Ectodermal cell (in vitro differentiated cells): ENCODE measurements at regions not wholly inside any gene's neighbourhood (a gene's known extent, or its start where the extent isn't known, plus 50 kb on each side); places are given as distances from the start of the nearest gene placed in this dataset.

Experiments used
- H3K27ac ChIP-seq: 2 replicates; pipeline ENCODE4 v1.7.0; 2013; ENCODE audit warnings: mild to moderate bottlenecking, low read depth, low read length; ENCODE audit not compliant: insufficient read depth, poor library complexity, severe bottlenecking
- H3K27me3 ChIP-seq: 2 replicates; pipeline ENCODE4 v1.7.0; 2013; ENCODE audit warnings: mild to moderate bottlenecking, low read length; ENCODE audit not compliant: insufficient read depth, control insufficient read depth, poor library complexity, severe bottlenecking
- H3K36me3 ChIP-seq: one replicate; pipeline ENCODE4 v1.7.0; 2013; ENCODE audit warnings: low read length; ENCODE audit not compliant: control insufficient read depth, insufficient read depth
- H3K4me1 ChIP-seq: one replicate; pipeline ENCODE4 v1.7.0; 2013; ENCODE audit warnings: low read length; ENCODE audit not compliant: control insufficient read depth, insufficient read depth
- H3K4me3 ChIP-seq: 2 replicates; pipeline ENCODE4 v1.7.0; 2013; ENCODE audit warnings: low read depth, low read length, control low read depth; ENCODE audit not compliant: insufficient read depth
- H3K9me3 ChIP-seq: 2 replicates; pipeline ENCODE4 v1.7.0; 2013; ENCODE audit warnings: mild to moderate bottlenecking, low read length, moderate library complexity; ENCODE audit not compliant: control insufficient read depth
- WGBS, 2 experiments: methylation state at CpG; one replicate each; pipeline ENCODE4 v1.1.7; 2013; ENCODE audit warnings: missing lambda C conversion rate in 2 of 2; 5-methylcytosine and 5-hydroxymethylcytosine counted together

GRCh38 chr2:82257796-82258555, 1953.4 kb upstream of the LRRTM1 start:
- H3K9me3 ChIP-seq: no peaks in the 10 kb centered on the region
- H3K4me1 ChIP-seq: no peaks in the 10 kb centered on the region
- H3K4me3 ChIP-seq: no peak overlapping the region
- no peaks in the 10 kb centered on the region for H3K27me3 ChIP-seq
- H3K27ac ChIP-seq: no peak overlapping the region
- 88 to 94% methylated on average over 2 of the region's 2 CpGs for WGBS, 2 experiments
- no peaks in the 10 kb centered on the region for H3K36me3 ChIP-seq

GRCh38 chr2:82256983-82257632, 1952.6 kb upstream of the LRRTM1 start:
- Histone ChIP-seq H3K27me3 (no peaks in the 10 kb centered on the region), H3K4me3 (no peak overlapping the region), H3K36me3 (no peaks in the 10 kb centered on the region), H3K27ac (no peak overlapping the region), H3K4me1 (no peaks in the 10 kb centered on the region), H3K9me3 (no peaks in the 10 kb centered on the region)
- 96 to 97% methylated on average over 11 of the region's 11 CpGs for WGBS, 2 experiments

GRCh38 chr2:82256288-82256687, 1951.7 kb upstream of the LRRTM1 start:
- H3K4me3 ChIP-seq: no peak overlapping the region
- 91 to 100% methylated on average over 3 of the region's 3 CpGs for WGBS, 2 experiments
- H3K4me1 ChIP-seq: no peaks in the 10 kb centered on the region
- H3K36me3 ChIP-seq: no peaks in the 10 kb centered on the region
- no peaks in the 10 kb centered on the region for H3K27me3 ChIP-seq
- H3K27ac ChIP-seq: no peak overlapping the region
- no peaks in the 10 kb centered on the region for H3K9me3 ChIP-seq

- Histone ChIP-seq H3K27me3 (no peaks in the 10 kb centered on the region), H3K9me3 (no peaks in the 10 kb centered on the region), H3K4me1 (no peaks in the 10 kb centered on the region), H3K36me3 (no peaks in the 10 kb centered on the region), H3K27ac (no peak overlapping the region), H3K4me3 (no peak overlapping the region)
Measured at GRCh38 chr2:82254728-82255127, 1950.2 kb upstream of the LRRTM1 start.

- no peaks in the 10 kb centered on the region for H3K36me3 ChIP-seq
- H3K9me3 ChIP-seq: no peaks in the 10 kb centered on the region
- H3K27ac ChIP-seq: no peak overlapping the region
- H3K4me3 ChIP-seq: no peak overlapping the region
- H3K27me3 ChIP-seq: no peaks in the 10 kb centered on the region
- WGBS, 2 experiments: 100% methylated on average over 1 of the region's 1 CpG
- no peaks in the 10 kb centered on the region for H3K4me1 ChIP-seq
Measured at GRCh38 chr2:82246220-82246775, 1941.7 kb upstream of the LRRTM1 start.

GRCh38 chr2:82239176-82239575, 1934.6 kb upstream of the LRRTM1 start:
- H3K36me3 ChIP-seq: no peaks in the 10 kb centered on the region
- no peaks in the 10 kb centered on the region for H3K27me3 ChIP-seq
- H3K27ac ChIP-seq: no peak overlapping the region
- no peak overlapping the region for H3K4me3 ChIP-seq
- no peaks in the 10 kb centered on the region for H3K4me1 ChIP-seq
- no peaks in the 10 kb centered on the region for H3K9me3 ChIP-seq
- 95 to 100% methylated on average over 2 of the region's 2 CpGs for WGBS, 2 experiments

GRCh38 chr2:82237994-82238662, 1933.6 kb upstream of the LRRTM1 start:
- H3K27me3 ChIP-seq: no peaks in the 10 kb centered on the region
- no peak overlapping the region for H3K27ac ChIP-seq
- H3K4me1 ChIP-seq: no peaks in the 10 kb centered on the region
- no peak overlapping the region for H3K4me3 ChIP-seq
- H3K36me3 ChIP-seq: no peaks in the 10 kb centered on the region
- H3K9me3 ChIP-seq: no peaks in the 10 kb centered on the region

GRCh38 chr2:82234283-82234874, 1929.8 kb upstream of the LRRTM1 start:
- H3K4me3 ChIP-seq: no peak overlapping the region
- no peaks in the 10 kb centered on the region for H3K27me3 ChIP-seq
- no peaks in the 10 kb centered on the region for H3K36me3 ChIP-seq
- no peak overlapping the region for H3K27ac ChIP-seq
- no peaks in the 10 kb centered on the region for H3K9me3 ChIP-seq
- no peaks in the 10 kb centered on the region for H3K4me1 ChIP-seq
- 90% methylated on average over 8 of the region's 8 CpGs for WGBS, 2 experiments

GRCh38 chr2:82233806-82234205, 1929.3 kb upstream of the LRRTM1 start:
- no peak overlapping the region for H3K4me3 ChIP-seq
- no peak overlapping the region for H3K27ac ChIP-seq
- H3K4me1 ChIP-seq: no peaks in the 10 kb centered on the region
- no peaks in the 10 kb centered on the region for H3K27me3 ChIP-seq
- H3K36me3 ChIP-seq: no peaks in the 10 kb centered on the region
- H3K9me3 ChIP-seq: no peaks in the 10 kb centered on the region

- Histone ChIP-seq H3K9me3 (no peaks in the 10 kb centered on the region), H3K27ac (no peak overlapping the region), H3K4me3 (no peak overlapping the region), H3K27me3 (no peaks in the 10 kb centered on the region), H3K4me1 (no peaks in the 10 kb centered on the region), H3K36me3 (no peaks in the 10 kb centered on the region)
- 91% methylated on average over 1 of the region's 1 CpG; no CpG with 5 or more reads in 1 of the 2 experiments for whole genome bisulfite sequencing, 2 experiments
Measured at GRCh38 chr2:82230406-82230805, 1925.9 kb upstream of the LRRTM1 start.
